Glutamatergic neuron (in vitro differentiated cells): ENCODE measurements at regions not wholly inside any gene's neighbourhood (a gene's known extent, or its start where the extent isn't known, plus 50 kb on each side); places are given as distances from the start of the nearest gene placed in this dataset.
"Not testable (repeated sequence)": the region's sequence is repeated elsewhere in the genome, so short reads cannot be mapped to it uniquely, and the experiment has no call there.

Experiments used
- DNase-seq: peaks from one replicate; pipeline ENCODE4 v3.0.0; 2022
- H3K27ac Mint-ChIP-seq: one replicate; pipeline ENCODE4 v1.8.0; 2020; ENCODE audit warnings: mild to moderate bottlenecking, mixed read lengths, inconsistent platforms; ENCODE audit not compliant: unreplicated experiment
- H3K27me3 Mint-ChIP-seq: one replicate; pipeline ENCODE4 v1.8.0; 2020; ENCODE audit warnings: mild to moderate bottlenecking, moderate library complexity, mixed read lengths, inconsistent platforms; ENCODE audit not compliant: unreplicated experiment
- H3K36me3 Mint-ChIP-seq: one replicate; pipeline ENCODE4 v1.8.0; 2020; ENCODE audit warnings: mild to moderate bottlenecking, mixed read lengths, inconsistent platforms; ENCODE audit not compliant: unreplicated experiment
- H3K4me1 Mint-ChIP-seq: one replicate; pipeline ENCODE4 v1.8.0; 2020; ENCODE audit warnings: mild to moderate bottlenecking, low read depth, mixed read lengths, inconsistent platforms; ENCODE audit not compliant: unreplicated experiment
- H3K4me3 Mint-ChIP-seq: one replicate; pipeline ENCODE4 v1.8.0; 2020; ENCODE audit warnings: mild to moderate bottlenecking, mixed read lengths, inconsistent platforms; ENCODE audit not compliant: unreplicated experiment
- H3K9me3 Mint-ChIP-seq: one replicate; pipeline ENCODE4 v1.8.0; 2020; ENCODE audit warnings: mild to moderate bottlenecking, moderate library complexity, mixed read lengths, inconsistent platforms; ENCODE audit not compliant: unreplicated experiment
- TF ChIP-seq, protein P1 (sequence below): fragments of 200-600 bp; sonication (generic); IDR thresholded peaks from one replicate; pipeline ENCODE4 v1.5.0; 2021; ENCODE audit not compliant: partially characterized antibody, unreplicated experiment

DNA sequence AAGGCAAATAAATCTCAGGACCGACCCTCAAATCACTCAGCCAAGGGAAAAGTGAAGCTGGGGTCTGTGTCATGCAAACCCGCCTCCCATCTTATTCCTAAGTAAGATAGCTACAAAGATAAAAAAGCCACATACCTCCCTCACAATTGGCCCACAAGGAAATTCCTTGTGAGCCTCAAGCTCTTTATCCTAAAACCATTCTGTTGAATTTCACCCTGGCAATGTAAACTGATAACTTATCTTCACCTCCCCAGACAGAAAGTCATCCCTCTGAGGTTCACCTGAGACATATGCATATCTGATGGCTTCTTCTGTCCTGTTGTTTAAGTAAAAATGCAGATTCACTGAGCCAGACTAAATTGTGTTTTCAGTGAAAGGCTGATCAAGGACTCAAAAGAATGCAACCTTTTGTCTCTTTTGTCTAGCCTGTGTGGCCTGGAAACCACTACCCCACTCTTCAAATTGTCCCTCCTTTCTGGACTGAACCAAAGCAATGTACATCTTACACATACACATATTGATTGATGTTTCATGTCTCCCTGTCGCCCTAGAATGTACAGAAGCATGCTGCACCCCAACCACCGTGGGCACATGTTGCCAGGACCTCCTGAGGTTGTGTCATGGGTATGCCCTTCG lies 91.3 kb downstream of the MFAP3L start:
- H3K4me1 Mint-ChIP-seq: peaks cover 6% of the 10 kb centered on the region
- H3K4me3 Mint-ChIP-seq: no peak overlapping the region
- no peaks in the 10 kb centered on the region for H3K36me3 Mint-ChIP-seq
- H3K27ac Mint-ChIP-seq: no peak overlapping the region
- no peaks in the 10 kb centered on the region for H3K27me3 Mint-ChIP-seq
- no peak for DNase-seq
- TF ChIP-seq, protein P1, sequence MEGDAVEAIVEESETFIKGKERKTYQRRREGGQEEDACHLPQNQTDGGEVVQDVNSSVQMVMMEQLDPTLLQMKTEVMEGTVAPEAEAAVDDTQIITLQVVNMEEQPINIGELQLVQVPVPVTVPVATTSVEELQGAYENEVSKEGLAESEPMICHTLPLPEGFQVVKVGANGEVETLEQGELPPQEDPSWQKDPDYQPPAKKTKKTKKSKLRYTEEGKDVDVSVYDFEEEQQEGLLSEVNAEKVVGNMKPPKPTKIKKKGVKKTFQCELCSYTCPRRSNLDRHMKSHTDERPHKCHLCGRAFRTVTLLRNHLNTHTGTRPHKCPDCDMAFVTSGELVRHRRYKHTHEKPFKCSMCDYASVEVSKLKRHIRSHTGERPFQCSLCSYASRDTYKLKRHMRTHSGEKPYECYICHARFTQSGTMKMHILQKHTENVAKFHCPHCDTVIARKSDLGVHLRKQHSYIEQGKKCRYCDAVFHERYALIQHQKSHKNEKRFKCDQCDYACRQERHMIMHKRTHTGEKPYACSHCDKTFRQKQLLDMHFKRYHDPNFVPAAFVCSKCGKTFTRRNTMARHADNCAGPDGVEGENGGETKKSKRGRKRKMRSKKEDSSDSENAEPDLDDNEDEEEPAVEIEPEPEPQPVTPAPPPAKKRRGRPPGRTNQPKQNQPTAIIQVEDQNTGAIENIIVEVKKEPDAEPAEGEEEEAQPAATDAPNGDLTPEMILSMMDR: no peak
- H3K9me3 Mint-ChIP-seq: peaks cover 5% of the 10 kb centered on the region

DNA sequence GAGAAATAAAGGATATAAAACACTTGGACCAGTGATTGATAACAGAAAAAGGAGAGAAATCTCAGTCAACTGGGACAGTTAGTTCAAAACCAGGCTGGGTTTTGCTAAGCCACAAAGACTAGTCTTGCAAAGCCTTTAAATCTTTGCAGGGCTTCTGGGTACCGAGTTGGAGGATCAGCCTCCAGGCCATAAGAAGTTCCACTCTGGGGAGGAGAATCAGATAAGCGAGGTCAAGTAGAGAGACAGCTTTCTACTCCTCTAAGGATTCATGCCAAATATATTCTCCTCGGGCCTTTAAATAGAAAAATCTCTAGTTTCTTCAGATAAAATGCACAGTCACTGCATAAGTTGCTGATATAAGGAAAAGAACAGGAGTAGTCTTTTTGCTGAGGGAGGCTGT lies 92.7 kb downstream of the MFAP3L start:
- DNase-seq: no peak
- H3K4me1 Mint-ChIP-seq: peaks cover 6% of the 10 kb centered on the region
- TF ChIP-seq, protein P1: no peak
- H3K9me3 Mint-ChIP-seq: peaks cover 5% of the 10 kb centered on the region
- H3K27me3 Mint-ChIP-seq: no peaks in the 10 kb centered on the region
- no peaks in the 10 kb centered on the region for H3K36me3 Mint-ChIP-seq
- H3K27ac Mint-ChIP-seq: no peak overlapping the region
- H3K4me3 Mint-ChIP-seq: no peak overlapping the region

DNA sequence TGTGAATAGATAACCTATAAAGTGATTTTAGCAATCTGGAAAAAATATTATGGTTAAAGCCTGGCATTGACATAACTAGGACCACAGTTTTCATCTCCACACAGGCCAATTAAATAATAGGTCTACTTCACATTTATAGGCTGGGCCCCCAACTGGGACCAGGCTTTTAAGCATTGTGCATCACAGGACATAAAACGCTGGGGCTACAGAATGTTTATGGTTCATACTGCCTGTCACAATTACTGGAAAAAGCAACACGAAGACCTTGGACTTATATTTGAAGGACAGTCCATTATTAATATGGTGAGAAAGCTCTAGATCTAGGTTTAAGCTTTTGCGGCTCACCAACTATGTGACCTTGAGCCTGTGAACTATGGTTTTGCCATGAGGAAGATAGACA lies 94.2 kb downstream of the MFAP3L start:
- Mint-ChIP-seq H3K27me3 (no peaks in the 10 kb centered on the region), H3K27ac (no peak overlapping the region), H3K4me3 (no peak overlapping the region), H3K9me3 (peaks cover 5% of the 10 kb centered on the region), H3K36me3 (no peaks in the 10 kb centered on the region), H3K4me1 (peaks cover 6% of the 10 kb centered on the region)
- no peak for DNase-seq
- TF ChIP-seq, protein P1: no peak

DNA sequence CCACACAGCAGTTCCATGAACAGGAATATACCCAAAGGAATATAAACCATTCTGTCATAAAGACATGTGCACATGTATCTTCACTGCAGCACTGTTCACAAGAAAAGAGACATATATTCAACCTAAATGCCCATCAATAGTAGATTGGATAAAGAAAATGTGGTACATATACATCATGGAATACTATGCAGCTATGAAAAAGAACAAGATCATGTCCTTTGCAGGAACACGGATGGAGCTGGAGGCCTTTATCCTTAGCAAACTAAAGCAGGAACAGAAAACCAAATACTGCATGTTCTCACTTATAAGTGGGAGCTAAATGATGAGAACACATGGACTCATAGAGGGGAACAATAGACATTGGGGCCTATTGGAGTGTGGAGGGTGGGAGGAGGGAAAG lies 95.4 kb downstream of the MFAP3L start:
- not testable (repeated sequence) for H3K36me3 Mint-ChIP-seq, H3K27ac Mint-ChIP-seq, H3K4me3 Mint-ChIP-seq, H3K27me3 Mint-ChIP-seq, DNase-seq, H3K9me3 Mint-ChIP-seq, H3K4me1 Mint-ChIP-seq

DNA sequence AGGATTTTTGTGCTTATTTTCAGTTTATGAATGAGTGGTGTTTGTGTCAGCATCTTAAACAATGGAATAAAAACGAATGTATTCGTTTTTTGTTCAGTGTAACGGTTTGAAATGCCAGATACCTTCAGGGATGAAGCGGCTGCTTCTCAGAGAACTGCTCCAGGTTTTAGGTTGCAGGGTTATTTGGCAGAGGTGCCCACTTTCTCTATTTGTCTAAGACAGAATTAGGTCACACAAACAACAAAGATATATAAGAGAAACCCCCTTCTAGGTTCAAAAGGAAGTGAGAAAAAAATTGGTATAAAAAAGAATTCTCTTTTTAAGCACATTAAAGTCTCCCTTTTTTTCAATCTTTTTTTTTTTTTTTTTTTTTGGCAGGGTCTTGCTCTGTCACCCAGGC lies 98.9 kb downstream of the MFAP3L start:
- peaks cover 9% of the 10 kb centered on the region for H3K4me1 Mint-ChIP-seq
- DNase-seq: no peak
- no peak overlapping the region for H3K27ac Mint-ChIP-seq
- H3K36me3 Mint-ChIP-seq: no peaks in the 10 kb centered on the region
- peaks cover 5% of the 10 kb centered on the region for H3K9me3 Mint-ChIP-seq
- H3K4me3 Mint-ChIP-seq: no peak overlapping the region
- H3K27me3 Mint-ChIP-seq: no peaks in the 10 kb centered on the region
- TF ChIP-seq, protein P1: no peak

DNA sequence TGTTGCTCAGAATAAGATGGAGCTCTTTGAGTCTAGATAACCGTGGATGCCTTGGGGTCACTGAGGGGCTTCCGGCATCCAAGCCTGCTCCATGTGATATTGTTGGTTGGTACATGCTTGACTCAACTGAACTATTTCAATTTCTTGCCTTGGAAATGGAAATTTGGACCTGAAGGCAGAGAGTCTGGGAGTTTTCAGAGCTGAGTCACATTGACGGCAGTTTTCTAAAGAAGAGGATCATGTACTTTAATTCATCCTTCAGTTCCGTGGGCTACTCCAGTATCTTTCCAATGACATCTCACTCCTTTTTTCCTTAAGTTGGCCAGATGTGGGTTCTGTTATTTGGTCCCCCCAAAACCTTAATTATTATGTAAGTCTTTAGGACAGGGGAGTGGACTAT lies 100.5 kb downstream of the MFAP3L start:
- TF ChIP-seq, protein P1: no peak
- no peak for DNase-seq
- Mint-ChIP-seq H3K36me3 (no peaks in the 10 kb centered on the region), H3K27me3 (no peaks in the 10 kb centered on the region), H3K27ac (no peak overlapping the region), H3K4me3 (no peak overlapping the region), H3K4me1 (peaks cover 12% of the 10 kb centered on the region), H3K9me3 (peaks cover 3% of the 10 kb centered on the region)
